SU-DHL-6 (cell line): ENCODE measurements at regions not wholly inside any gene's neighbourhood (a gene's known extent, or its start where the extent isn't known, plus 50 kb on each side); places are given as distances from the start of the nearest gene placed in this dataset.

Experiments used
- EZH2phosphoT487 ChIP-seq: fragments of 200-600 bp; sonication (generic), shearing (Covaris generic); conservative IDR thresholded peaks from 2 replicates; pipeline ENCODE4 v1.6.1; 2018; ENCODE audit warnings: mild to moderate bottlenecking, antibody characterized with exemption, low read length, moderate library complexity, mixed read lengths
- TF ChIP-seq, protein P1 (sequence below): fragments of 200-600 bp; sonication (generic); IDR thresholded peaks from one replicate; pipeline ENCODE4 v1.5.1; 2017; ENCODE audit warnings: antibody characterized with exemption, mild to moderate bottlenecking, low read length, moderate library complexity; ENCODE audit not compliant: insufficient read depth, poor library complexity, severe bottlenecking

DNA sequence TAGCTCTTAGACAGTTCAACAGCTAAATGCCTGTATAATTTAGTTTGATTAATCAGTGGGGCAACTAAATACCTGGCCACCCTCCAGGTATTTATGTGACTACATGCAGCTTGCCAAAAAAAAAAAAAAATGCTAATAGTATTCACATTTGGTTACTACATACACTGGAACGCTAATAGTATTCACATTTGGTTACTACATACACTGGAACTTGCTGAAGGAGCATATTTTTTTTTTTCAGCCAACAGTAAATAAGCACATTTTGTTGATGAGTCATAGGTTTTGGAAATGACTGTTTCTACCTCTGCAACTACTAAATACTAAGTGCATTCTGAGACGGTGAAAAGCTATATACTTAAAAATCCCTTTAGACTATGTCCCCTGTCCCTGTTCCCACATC lies 1172.3 kb downstream of the LRFN5 start:
- TF ChIP-seq, protein P1, sequence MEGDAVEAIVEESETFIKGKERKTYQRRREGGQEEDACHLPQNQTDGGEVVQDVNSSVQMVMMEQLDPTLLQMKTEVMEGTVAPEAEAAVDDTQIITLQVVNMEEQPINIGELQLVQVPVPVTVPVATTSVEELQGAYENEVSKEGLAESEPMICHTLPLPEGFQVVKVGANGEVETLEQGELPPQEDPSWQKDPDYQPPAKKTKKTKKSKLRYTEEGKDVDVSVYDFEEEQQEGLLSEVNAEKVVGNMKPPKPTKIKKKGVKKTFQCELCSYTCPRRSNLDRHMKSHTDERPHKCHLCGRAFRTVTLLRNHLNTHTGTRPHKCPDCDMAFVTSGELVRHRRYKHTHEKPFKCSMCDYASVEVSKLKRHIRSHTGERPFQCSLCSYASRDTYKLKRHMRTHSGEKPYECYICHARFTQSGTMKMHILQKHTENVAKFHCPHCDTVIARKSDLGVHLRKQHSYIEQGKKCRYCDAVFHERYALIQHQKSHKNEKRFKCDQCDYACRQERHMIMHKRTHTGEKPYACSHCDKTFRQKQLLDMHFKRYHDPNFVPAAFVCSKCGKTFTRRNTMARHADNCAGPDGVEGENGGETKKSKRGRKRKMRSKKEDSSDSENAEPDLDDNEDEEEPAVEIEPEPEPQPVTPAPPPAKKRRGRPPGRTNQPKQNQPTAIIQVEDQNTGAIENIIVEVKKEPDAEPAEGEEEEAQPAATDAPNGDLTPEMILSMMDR: no peak
- no peak for TF ChIP-seq EZH2phosphoT487
